ENCODE measurements at regions not wholly inside any gene's neighbourhood (a gene's known extent, or its start where the extent isn't known, plus 50 kb on each side); places are given as distances from the start of the nearest gene placed in this dataset.
A peak's percentile ranks its signal among the peaks of the same experiment; 100 is the strongest.

DNA sequence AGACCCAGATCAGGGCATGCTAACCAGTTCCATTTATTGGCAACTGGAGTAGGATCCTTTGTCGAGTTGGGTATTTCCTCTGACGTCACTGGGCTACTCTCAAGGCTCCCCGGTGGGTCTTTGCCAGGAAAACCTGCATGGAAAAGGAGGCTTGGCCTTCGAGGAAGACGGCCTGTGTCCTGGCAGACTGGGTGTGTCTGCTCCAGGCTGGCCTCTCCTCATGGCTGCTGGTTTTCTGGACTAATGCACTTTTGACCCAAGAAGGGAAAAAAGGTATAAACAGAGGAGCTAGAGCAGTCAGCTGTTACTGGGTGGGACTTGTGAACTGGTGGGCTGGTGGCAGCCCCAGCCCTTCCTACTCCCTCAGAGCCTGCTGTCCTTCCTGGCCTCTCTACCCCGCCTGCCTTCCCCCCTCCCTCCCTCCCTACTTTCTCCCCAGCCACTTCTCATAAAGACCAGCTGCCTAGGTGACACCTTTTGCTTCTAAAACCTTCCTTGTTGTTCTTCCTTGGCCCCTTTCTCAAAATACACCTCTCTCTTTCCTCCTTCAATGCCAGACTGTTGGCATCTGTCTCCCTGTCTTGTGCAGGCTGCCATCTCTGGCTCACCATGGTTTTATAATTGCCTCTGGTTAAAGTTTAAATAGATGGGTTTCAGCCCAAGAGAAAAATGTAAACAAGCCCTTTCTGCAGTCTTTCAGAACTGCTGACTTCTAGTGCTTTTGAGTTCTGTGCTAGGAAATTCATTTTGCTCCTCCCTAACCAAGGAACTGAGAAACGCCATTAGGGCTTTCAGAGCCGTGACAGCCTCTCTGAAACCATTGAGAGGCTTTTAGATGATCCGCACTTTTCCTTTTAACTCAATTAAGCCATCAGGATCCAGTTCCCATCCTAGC, 101.8 kb upstream of the MKLN1 start:
- DNase-seq (ENCODE audit: low read depth in 2 of 2), result no peak

DNA sequence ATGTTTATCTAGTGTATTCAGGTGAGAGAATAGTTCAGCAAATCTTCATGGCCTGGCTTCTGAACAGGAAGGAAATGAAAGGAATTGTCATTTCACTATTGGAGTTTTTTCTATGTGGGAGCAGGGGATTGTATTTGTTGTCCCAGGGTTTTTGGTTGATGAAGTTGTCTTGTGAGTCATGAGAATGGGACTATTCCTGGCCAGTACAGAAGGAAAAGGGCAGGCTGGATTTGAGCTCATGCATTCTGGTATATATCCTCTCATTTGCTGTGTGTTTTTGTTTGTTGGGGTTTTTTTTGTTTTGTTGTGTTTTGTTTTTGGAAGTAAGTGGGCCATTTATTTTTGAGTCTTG, 101.2 kb upstream of the MKLN1 start:
- DNase-seq (ENCODE audit: low read depth in 2 of 2), result no peak

DNA sequence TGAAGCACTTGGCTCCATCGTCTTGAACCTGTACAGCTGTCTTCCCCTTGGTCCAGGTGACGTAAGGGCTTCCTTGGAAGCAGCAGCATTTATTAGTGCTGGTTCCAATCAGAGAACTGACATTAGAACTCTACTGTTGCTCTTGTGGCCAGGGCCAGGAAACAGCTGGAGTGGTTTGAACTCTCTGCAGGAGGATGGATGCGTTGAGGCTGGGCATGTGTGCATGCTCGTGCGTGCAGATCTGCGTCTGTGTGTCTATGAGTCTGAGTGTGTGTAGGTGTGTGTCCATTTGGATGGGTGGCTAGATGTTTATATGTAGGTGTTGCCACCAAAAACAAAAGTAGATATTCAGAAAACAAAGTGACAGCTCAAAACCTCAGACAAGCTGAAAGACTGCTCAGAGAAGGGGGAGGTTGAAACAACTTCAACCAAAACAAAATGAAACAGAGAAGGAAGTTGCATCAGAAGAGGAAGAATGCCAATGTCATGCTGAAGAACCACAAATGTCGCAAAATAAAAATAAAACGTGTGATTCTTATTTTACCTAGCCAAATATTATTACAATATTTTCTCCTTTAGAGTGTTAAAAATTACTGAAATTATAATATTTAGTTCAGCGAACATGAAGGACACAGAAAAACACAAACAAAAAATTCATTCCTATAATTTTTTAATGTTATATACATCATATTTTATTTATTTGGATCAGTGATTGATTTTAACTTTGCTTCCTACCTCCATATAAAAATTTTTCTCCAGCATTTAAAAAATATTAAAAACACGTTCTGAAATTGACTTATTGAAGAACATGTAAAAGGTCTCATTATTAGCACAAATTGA, 96.1 kb upstream of the MKLN1 start:
- DNase-seq (ENCODE audit: low read depth in 2 of 2), result peak; percentile 26 to 41

DNA sequence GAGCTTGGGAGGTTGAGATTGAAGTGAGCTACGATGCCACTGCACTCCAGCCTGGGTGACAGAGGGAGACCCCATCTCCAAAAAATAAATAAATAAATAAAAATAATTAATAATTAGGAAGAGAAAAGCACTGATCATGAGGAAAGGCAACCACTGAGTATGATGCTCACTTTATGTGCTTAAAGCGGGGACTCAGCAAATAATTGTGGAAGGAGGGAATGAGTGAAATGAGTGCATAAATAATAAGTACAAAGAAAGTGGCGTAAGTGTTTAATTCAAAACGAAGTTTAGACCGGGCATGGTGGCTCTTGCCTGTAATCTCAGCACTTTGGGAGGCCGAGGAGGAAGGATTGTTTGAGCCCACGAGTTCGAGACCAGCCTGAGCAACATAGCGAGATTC, 94.9 kb upstream of the MKLN1 start:
- DNase-seq (ENCODE audit: low read depth in 2 of 2), result no peak

DNA sequence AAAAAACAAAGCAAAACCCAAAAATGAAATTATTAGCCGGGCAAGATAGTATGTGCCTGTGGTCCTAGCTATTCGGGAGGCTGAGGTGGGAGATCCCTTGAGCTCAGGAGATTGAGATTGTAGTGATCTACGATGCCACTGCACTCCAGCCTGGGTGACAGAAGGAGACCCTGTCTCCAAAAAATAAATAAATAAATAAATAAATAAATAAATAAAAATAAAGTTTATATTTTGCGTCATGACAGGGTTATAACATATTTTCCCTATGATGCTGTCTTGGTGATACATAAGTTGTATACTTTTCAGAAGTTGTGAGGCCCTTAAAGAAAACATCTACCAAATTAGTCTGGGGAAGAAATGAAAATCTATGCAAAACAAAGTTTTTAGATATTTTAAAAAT, 94.5 kb upstream of the MKLN1 start:
- DNase-seq (ENCODE audit: low read depth in 2 of 2), result no peak

DNA sequence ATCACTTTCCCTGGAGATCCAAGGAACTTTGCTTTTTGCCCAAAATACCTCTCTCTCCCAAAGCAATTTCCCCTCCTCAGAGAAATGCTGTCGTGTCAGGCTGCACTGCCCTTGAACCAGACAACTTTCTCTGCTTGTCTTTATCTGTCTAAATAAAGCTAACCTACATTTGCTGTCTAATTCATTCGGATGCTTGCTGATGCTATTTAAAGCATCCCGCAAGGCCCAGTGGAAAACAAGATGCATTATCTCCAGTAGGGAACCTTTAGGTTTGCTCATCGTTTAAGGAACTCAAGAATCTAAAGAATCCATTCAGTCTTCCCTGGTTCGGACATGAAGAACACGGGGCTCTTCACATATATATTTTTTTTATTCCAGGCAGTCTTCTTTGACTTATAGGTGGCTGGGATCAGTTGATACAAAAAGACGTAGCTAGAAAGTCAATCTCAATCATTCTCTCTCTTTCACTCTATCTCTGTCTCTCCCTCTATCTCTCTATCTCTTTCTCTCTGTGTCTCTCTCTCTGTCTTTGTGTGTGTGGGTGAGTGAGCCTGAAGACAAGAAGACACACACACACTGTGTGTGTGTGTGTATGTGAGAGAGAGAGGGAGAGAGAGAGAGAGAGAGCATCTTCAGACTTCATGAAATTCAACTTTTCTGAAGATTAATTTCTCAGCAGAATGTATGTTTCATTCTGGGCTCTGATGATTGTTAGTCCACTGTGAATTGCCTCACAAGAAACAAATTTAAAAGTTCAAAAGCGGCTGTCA, 92.8 kb upstream of the MKLN1 start:
- no peak for DNase-seq (ENCODE audit: low read depth in 2 of 2)

DNA sequence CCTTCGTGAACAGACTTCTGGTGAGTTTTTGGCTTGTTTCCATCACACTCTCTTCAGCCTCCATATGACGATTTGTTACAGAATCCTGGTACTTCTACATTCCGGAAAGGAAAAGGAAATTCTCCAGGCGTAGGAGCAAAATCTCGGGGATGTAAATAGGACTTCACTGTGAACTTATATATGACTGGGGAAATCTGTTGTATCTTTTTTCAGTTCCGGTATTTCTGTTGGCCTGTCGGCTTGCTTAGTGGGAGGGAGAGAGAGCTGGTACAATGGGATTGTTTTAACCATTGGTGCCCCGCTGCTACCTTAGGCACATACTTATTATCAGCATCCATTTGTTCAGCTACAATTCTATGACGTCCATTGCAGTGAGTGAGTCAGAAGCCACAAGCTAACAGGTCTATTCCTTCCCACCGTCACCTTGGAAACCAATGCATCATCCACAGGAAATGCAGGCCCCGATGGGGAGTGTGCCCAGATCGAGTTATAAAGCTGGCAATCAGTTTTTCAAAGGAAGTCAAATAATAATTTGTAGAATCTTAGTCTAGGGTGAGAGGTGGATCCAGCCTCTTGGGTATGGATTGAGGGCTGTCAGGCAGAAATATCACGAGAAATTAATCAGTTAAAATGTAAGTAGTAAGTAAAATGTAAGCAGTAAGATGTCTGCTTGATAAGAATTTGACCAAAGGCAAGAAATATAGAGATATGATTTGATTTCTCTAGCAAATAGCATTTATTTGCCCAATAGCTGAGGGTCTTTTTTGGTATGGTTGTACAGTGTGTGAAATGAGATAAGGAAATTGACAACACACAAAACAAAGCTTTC, 92.0 kb upstream of the MKLN1 start:
- DNase-seq (ENCODE audit: low read depth in 2 of 2), result peak; percentile 68 to 76

DNA sequence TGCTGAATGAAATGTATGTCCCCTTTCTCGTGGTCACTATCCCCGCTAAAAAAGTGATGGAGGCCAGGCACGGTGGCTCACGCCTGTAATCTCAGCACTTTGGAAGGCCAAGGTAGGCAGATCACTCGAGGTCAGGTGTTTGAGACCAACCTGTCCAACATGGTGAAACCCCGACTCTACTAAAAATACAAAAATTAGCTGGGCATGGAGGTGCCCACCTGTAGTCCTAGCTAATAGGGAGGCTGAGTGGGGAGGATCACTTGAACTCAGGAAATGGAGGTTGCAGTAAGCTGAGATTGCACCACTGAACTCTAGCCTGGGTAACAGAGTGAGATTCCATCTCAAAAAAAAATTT, 91.4 kb upstream of the MKLN1 start:
- DNase-seq (ENCODE audit: low read depth in 2 of 2), result no peak

DNA sequence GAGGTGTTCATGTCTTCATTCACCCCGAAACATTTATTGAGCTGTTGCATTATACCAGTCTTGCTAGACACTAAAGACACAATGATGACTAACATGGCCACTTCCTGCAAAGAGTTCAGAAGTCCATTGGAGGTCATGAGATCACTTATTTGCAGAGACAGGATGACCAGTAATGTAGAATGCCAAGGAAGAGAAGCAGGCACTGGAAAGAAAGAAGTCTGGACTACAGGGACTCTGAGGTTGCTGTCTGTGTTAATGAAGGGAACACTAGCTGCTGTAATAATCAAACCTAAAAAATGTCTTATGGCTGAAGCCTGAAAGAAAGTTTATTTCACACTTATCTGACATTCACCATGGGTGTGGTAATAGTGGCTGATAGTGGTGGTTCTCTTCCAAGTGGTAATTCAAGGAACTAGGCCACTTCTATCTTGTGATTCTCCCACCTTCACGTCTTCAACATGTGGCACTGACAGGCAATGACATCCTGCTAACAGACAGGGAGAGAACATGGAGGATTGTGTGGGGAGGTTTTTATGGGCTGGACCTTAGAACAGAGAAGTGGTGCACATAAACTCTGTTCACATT, 89.2 kb upstream of the MKLN1 start:
- DNase-seq (ENCODE audit: low read depth in 2 of 2), result no peak

DNA sequence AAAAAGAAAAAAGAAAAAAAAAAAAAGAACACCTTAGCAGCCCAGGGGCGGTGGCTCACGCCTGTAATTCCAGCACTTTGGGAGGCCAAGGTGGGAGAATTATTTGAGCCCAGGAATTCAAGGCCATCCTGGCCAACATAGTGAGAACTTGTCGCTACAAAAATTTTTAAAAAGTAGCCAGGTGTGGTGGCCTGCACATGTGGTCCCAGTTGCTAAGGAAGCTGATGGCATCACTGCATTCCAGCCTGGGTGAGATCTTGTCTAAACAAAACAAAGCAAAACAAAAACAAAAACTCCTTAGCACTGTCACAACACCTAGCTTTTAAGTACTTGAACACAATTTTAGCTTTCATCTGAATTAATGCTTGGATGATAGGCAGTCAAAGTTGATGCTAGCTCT, 86.3 kb upstream of the MKLN1 start:
- no peak for DNase-seq (ENCODE audit: low read depth in 2 of 2)

DNA sequence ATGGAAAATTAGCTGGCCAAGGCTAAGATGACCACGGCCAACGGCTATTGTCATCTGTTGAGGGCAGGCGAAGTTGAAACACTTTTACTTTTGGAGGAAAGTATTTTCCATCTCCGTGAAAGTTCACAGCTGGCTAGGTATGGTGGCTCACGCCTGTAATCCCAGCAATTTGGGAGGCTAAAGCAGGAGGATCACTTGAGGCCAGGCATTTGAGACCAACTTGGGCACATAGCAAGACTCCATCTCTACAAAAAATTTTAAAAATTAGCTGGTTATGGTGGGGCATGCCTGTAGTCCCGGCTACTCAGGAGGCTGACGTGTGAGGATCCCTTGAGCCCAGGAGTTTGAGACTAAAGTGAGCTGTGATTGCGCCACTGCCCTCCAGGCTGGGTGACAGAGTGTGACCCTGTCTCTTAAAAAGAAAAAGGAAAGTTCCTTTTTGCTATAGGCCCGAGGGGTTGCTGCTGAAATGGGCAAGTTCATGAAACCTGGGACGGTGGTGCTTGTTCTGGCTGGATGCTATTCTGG, 85.5 kb upstream of the MKLN1 start:
- no peak for DNase-seq (ENCODE audit: low read depth in 2 of 2)

DNA sequence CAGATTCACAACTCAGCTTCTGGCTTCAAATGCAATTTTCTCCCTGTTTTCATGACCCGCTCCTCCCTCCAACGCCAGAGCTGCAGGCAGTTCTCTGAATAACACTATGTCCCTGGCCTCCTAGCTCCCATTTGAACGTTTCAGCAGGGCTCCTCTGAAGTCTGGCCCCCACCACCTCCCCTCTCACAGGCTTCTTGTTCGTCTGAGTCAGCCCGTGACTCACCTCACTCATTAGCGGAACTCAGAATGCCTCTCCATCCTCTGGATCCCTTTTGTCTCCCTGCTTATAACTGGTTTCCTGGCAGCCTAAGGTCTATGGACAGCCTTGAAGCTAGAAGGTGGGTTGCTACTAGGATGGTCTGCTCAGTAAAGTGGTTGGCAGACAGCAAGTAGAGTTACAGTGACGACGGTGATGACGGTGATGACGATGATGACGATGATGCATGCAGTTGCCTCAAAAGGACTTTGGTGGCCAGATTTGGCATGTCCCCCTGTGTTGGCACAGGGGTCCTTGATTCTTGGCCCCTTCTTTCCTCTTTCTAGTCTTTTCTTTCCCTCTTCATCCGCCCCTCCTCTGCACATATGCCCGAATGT, 83.3 kb upstream of the MKLN1 start:
- DNase-seq (ENCODE audit: low read depth in 2 of 2), result peak in 1 of 2 donors; percentile 8

DNA sequence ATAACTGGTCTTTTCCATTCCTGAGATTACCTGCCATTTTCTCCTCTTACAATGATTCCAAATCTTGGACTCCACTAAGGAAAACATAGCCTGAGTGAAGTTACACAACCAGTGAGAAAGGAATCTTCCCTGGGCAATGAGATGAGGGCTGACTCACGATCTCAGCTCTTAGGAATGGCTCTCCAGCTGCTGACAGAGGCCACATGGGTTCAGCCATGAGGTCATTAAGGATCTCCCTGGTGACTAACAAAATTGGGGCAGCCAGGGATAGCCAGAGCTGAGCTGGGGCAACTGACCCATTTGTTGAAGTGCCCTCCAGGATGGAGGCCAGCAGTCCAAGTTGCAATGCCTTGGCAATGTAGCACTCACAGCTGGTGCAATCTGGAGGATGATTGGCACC, 78.7 kb upstream of the MKLN1 start:
- no peak for DNase-seq (ENCODE audit: low read depth in 2 of 2)

DNA sequence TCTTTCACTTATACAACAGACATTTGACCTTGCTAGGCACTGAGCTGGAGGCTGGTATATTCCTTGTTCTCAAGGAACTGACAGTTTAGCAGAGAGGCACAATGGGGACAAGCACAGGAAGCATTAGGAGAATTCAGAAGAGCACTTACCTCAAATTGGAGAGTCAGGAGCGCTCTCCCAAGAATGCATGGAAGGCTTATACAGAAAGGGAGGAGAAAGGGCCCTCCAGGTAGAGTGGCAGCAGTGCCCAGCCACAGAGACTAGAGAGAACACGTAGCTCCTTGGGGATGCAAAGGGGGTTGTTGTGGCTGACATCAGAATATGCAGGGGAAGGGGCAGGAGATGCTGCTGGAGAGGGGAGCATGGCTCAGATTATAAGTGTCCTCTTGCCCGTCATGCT, 78.2 kb upstream of the MKLN1 start:
- DNase-seq (ENCODE audit: low read depth in 2 of 2), result no peak

DNA sequence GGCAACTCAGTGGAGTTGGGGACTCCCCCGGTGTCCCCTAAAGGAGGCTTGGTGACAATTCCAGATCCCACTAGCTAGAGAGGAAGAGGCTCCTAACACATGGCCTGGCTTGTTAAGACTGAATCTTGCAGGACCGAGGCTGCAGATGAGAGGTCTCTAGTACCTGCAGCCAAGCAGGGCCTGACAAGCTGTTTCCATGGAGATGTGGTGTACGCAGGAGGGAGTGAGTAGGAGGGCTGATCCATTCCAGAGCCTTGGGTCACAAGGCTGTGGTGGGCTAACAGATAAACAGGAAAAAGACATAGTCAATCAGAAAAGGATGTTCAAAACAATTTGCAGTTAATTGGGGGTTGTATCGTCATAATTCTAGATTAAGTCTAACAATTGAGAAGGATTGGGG, 77.3 kb upstream of the MKLN1 start:
- no peak for DNase-seq (ENCODE audit: low read depth in 2 of 2)

DNA sequence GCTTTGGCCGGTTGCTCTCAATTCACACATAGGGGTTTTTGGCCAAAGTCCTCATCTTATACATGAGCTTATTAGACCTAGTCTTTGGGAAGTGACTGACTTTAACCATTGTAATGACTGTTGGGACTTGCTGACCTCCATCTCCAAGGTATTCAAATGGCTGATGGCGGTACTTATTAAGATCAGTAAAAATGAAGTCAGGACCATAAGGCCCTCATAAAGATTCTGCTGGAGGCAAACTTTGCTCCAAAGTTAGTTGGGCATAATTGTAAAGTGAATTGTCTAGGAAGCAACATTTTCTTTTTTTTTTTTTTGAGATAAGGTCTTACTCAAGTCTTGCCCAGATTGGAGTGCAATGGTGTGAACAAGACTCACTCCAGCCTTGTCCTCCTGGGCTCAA, 76.3 kb upstream of the MKLN1 start:
- DNase-seq (ENCODE audit: low read depth in 2 of 2), result no peak

DNA sequence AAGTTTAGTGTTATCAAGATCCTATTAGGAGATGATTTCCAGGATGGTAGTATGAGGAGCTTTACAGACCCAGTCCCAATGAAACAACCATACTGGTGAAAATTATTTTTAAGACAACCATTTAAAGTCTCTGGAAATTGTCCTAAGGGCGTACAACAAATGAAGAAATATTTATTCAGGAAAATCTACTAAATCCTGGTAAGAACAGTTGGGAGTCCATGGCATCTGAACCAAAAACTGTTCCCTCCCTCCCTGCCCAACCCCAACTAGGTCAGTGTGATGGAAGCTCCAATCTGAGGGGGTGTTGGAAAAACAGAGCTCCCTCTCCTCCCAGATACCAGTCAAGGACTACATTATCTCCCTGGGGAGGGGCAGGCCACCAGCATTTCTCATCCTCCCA, 74.7 kb upstream of the MKLN1 start:
- DNase-seq (ENCODE audit: low read depth in 2 of 2), result no peak

DNA sequence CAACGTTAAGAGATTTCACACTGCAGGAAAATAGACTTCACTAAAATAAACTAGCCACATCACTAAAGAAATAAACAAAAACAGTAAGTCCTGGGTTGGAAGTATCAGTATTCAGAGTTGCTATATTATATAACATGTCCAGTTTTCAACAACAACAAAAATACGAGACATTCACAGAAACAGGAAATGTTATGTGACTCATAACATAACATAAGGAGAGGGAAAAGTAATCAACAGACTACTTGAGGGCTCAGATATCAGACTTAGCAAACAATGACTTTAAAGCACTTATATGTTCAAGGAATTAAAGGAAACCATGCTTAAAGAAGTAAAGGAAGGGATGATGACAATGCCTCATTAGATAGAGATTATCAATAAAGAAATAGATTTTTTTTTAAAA, 73.5 kb upstream of the MKLN1 start:
- DNase-seq (ENCODE audit: low read depth in 2 of 2), result no peak

DNA sequence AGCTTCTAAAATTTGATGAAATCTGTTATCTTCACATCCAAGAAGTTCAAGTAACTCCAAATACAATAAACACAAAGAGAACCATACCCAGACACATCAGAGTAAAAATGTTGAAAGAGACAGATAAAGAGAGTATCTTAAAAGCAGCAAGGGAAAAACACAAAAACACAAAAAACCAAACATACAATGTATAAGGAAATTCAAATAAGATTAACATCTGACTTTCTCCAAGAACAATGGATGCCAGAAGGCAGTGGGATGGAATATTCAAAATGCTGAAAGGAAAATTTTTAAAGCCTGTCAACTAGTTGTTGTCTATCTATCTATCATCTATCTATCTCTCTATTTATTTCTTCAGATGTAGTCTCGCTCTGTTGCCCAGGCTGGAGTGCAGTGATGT, 72.4 kb upstream of the MKLN1 start:
- no peak for DNase-seq (ENCODE audit: low read depth in 2 of 2)

DNA sequence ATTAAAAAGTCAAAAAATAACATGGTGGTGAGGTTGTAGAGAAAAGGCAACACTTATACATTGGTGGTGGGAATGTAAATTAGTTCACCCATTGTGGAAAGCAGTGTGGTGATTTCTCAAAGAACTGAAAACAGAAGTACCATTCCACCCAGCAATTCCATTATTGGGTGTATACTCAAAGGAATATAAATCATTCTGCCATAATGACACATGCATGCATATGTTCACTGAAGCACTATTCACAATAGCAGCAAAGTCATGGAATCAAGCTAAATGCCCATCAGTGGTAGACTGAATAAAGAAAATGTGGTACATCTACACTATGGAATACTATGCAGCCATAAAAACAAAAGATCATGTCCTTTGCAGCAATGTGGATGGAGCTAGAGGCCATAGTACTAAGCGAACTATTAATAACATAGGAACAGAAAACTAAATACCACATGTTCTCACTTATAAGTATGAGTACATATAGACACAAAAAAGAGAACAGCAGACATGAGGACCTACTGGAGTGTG, 66.1 kb upstream of the MKLN1 start:
- DNase-seq (ENCODE audit: low read depth in 2 of 2), result no peak
